GM19043 (cell line): ENCODE measurements at regions not wholly inside any gene's neighbourhood (a gene's known extent, or its start where the extent isn't known, plus 50 kb on each side); places are given as distances from the start of the nearest gene placed in this dataset.

Source experiments
- ATAC-seq: cut with Tn5 transposase; IDR thresholded peaks from one replicate; pipeline ENCODE4 v1.9.1; 2021; ENCODE audit warnings: low read depth; ENCODE audit not compliant: unreplicated experiment

DNA sequence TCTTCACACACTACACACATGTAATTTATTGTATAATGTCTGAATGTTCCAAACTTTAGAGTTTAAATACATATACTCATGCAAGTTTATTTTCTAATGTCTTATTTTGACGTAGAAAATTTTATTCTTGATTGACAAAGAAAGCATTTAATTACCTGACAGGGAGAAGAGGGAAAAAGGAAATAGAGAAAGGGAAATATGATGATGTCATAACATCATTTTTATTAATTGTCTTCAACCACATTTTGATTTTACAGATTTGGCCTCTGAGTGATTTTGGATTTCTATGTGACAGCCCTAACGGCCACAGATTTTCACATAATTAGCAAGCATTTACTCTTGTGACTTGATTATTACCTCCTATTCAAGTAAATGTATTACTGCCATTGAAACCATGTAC lies 106.1 kb upstream of the FSTL4 start:
- no peak for ATAC-seq

DNA sequence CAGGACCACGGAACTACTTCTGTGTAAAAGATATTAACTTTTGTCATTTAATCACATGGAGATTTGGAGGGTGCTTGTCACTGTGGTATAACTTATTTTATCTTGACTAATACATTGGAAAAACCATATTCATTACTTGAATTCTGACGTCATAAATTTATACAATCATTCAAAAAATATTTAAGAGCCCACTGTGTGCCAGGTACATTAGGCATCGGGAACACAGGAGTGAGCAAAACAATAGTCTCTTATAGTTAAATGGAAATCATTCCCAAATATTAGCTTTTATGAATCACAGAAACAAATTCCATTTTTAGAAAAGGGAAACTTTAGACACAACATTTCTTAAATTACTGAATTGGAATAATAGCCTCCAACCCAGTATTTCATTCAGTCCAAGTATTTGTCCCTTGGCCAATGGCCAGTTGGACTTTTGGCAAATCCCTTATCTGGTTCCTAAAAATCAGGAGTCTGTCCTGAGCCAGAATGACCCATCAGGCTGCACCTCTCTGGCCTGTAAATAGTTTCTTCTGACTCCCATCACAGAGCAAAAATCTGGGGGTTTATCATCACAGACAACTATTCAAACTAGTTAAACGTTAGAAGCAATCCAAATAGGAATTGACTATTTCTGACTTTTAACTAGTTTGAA lies 104.3 kb upstream of the FSTL4 start:
- no peak for ATAC-seq

GRCh38 chr5:133715616-133716015 lies 103.3 kb upstream of the FSTL4 start:
- no peak for ATAC-seq

GRCh38 chr5:133715216-133715615 lies 102.9 kb upstream of the FSTL4 start:
- ATAC-seq, result no peak

DNA sequence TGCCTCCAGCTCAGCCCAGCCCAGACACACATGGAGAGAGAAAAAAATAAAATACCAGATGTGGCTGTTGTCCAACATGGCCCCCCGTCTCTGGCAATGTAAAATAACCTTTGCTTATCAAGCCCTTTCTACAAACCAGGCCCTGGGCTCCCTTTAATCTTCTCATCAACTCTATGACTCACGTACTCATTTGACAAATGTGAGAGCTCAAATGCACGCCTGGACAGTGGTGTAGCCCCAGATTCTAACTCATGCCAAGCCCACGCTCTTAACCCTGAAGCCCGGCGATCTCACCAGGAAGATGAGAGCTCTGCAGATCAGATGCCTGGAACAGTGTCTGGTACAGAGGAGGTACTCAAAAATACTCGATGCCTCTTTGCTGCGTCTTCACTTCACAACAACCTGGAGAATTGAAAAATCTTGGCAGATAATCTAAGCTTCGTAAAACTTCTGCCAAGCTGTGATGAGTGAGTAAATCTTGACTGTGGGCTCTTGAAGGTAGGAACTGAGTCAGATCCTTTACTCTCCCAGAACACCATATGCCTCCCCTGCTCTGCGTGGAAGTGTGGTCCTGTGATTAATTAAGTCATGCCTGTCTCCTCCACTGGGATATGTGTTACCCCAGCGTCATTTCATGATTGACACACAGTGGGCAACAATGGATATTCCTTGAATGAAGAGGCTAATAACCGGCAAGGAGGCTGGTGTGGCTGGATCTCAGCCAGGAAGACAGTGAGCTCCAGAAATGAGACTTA lies 102.0 kb upstream of the FSTL4 start:
- no peak for ATAC-seq

- no peak for ATAC-seq
These were observed 101.4 kb upstream of the FSTL4 start for GRCh38 chr5:133713751-133714150.

- no peak for ATAC-seq
These were observed 100.9 kb upstream of the FSTL4 start for GRCh38 chr5:133713209-133713608.

DNA sequence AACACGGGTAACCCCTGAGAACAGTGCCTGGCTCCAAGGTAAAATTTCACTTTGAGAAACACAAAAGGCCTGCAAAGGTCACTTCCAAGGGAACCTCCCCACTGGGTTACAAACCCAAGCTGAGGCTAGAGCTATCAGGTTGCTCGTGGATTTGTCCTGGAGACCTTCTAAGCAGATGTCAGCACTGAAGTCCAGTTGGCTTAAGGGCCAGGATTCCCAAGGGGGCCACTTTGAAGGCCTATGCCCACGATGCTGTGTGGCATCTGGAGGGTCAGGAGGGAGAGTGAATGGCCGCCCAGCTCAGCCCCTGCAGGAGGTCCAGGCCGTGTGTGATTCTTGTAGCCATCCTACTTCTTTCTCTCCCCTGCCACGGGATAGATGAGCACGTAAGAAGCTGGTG lies 100.2 kb upstream of the FSTL4 start:
- no peak for ATAC-seq

DNA sequence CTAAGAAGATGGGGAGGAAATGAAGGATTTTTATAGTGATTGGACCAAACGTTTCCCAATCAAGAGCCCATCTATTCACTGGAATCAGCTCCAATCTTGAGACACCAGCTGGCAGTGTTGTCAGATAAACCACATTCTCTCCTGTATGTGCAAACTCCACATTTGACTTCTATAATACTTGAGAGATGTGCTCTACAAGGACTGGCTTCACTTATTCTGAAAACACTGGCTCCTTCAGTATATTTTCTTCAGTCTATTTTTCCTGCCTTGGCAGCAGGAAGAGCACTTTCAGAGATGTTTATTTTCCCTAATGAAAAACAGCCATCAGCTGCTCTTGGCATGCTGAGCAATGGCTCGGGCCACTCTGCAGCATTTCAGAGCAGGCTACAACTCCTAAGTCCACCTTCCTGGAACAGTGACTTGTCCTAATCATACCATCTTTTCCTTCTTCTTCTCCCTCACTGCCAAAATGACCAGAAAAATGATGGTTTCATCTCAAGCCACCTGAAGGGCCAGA lies 96.9 kb upstream of the FSTL4 start:
- ATAC-seq, result no peak

- ATAC-seq, result no peak
These were observed 96.0 kb upstream of the FSTL4 start for GRCh38 chr5:133708331-133708850.

- no peak for ATAC-seq
These were observed 95.3 kb upstream of the FSTL4 start for GRCh38 chr5:133707629-133708028.

GRCh38 chr5:133706506-133707430 lies 94.4 kb upstream of the FSTL4 start:
- no peak for ATAC-seq

DNA sequence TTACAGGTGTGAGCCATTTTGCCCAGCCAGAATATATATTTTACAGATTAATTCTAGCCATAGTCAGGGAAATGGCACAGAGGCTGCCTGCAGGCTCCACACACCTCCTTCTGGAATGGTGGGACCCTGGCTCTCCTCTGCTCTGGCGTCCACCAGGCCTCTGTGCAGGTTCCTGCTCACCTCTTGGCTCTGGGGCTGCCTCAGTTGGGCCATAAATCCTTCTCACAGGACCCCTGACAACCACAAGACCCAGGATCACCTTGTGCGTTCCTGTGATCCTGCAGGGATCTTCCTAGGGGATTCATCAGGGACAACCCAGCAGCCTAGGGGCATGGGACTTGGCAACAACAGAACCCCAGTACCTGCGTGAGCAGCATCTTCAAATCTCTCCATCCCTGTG lies 93.0 kb upstream of the FSTL4 start:
- ATAC-seq, result no peak

- ATAC-seq, result no peak
These were observed 92.1 kb upstream of the FSTL4 start for GRCh38 chr5:133704411-133704810.

DNA sequence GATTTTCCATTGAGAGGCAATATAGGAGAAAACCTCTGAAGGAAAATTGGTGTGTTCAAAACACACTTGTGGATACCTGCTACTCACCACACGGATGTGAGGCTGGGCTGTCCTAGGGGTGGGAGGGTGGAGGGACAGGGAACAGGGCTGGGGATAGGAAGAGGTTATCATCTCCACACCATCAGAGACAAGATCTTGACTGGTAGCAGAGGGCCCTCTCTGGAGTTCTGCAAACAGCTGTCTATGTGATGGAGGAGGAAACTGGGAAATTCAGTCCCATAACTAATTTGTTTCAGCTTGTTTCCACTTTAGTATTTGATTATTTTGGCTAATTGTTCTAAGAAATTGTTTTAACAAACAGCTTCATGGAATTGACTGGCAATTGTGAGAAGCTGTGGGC lies 91.6 kb upstream of the FSTL4 start:
- ATAC-seq, result no peak

- no peak for ATAC-seq
These were observed 90.7 kb upstream of the FSTL4 start for GRCh38 chr5:133702791-133703770.

DNA sequence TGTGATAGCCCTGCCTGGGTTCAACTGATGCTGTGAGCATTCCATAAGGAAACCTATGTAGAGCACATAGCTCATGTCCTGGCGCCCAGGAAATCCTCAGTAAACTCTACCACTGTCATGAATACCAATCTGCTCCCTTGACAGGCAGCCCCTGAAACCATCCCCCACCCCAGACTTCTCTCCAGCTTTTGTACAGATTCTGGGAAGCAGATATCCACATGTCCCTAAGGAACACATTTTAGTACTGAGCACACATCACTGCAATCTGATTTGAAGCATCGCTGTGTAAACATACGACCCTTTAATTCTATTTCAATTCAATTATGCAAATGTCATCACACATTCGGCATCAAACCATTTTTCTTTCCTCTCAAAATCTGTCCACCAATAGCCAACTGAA lies 89.5 kb upstream of the FSTL4 start:
- no peak for ATAC-seq

GRCh38 chr5:133700251-133700650 lies 87.9 kb upstream of the FSTL4 start:
- no peak for ATAC-seq

- no peak for ATAC-seq
These were observed 86.5 kb upstream of the FSTL4 start for GRCh38 chr5:133698646-133699526.
